Stomach (tissue), 4 donors: ENCODE measurements at regions not wholly inside any gene's neighbourhood (a gene's known extent, or its start where the extent isn't known, plus 50 kb on each side); places are given as distances from the start of the nearest gene placed in this dataset.

ENCODE experiments used
- POLR2A ChIP-seq, 4 donors: fragments of 450-650 bp; IDR thresholded peaks; one replicate each; pipeline ENCODE4 v1.6.1; 2016; ENCODE audit warnings: antibody characterized with exemption in 4 of 4, control low read depth in 2 of 4, mild to moderate bottlenecking in 1 of 4, moderate library complexity in 1 of 4
- POLR2AphosphoS5 ChIP-seq, 3 donors: sonication (generic); formaldehyde crosslinking; IDR thresholded peaks; one replicate each; pipeline ENCODE4 v1.6.1; 2016; ENCODE audit warnings: antibody characterized with exemption in 3 of 3
- TF ChIP-seq, protein P1 (sequence below), 7 experiments: fragments of 450-650 bp in 4 of 7; fragments of 200-600 bp in 3 of 7; sonication (generic) in 3 of 7; IDR thresholded peaks; one replicate each; pipeline ENCODE4 v1.5.1; 2016 to 2019; ENCODE audit warnings: antibody characterized with exemption in 7 of 7, control low read depth in 2 of 7, mild to moderate bottlenecking in 1 of 7

GRCh38 chr13:72390909-72391308 is 336.5 kb downstream of the MZT1 start:
- TF ChIP-seq, protein P1, sequence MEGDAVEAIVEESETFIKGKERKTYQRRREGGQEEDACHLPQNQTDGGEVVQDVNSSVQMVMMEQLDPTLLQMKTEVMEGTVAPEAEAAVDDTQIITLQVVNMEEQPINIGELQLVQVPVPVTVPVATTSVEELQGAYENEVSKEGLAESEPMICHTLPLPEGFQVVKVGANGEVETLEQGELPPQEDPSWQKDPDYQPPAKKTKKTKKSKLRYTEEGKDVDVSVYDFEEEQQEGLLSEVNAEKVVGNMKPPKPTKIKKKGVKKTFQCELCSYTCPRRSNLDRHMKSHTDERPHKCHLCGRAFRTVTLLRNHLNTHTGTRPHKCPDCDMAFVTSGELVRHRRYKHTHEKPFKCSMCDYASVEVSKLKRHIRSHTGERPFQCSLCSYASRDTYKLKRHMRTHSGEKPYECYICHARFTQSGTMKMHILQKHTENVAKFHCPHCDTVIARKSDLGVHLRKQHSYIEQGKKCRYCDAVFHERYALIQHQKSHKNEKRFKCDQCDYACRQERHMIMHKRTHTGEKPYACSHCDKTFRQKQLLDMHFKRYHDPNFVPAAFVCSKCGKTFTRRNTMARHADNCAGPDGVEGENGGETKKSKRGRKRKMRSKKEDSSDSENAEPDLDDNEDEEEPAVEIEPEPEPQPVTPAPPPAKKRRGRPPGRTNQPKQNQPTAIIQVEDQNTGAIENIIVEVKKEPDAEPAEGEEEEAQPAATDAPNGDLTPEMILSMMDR (IDR thresholded peaks at IDR 0.05) = no peak
- TF ChIP-seq POLR2AphosphoS5 (IDR thresholded peaks at IDR 0.05) (no peak), POLR2A (IDR thresholded peaks at IDR 0.05) (no peak)
